Esophagus mucosa (tissue), 1 donor: ENCODE measurements at regions not wholly inside any gene's neighbourhood (a gene's known extent, or its start where the extent isn't known, plus 50 kb on each side); places are given as distances from the start of the nearest gene placed in this dataset.
"Not testable (repeated sequence)": the region's sequence is repeated elsewhere in the genome, so short reads cannot be mapped to it uniquely, and the experiment has no call there.

Experiments used
- ATAC-seq: fragments of 200-7000 bp; cut with Tn5 transposase; one replicate; pipeline ENCODE4 v1.9.1; 2020
- donor health status: DM: yes; HTN: yes; CAD: no.

GRCh38 chr11:57871231-57871630 lies 109.6 kb downstream of the CTNND1 start:
- no peak for ATAC-seq

GRCh38 chr11:57873196-57873911 lies 111.8 kb downstream of the CTNND1 start:
- no peak for ATAC-seq

- ATAC-seq, result no peak
Measured at GRCh38 chr11:57874981-57875380, 113.4 kb downstream of the CTNND1 start.

GRCh38 chr11:57881647-57882046 lies 120.0 kb downstream of the CTNND1 start:
- ATAC-seq, result no peak

GRCh38 chr11:57883630-57884029 lies 122.0 kb downstream of the CTNND1 start:
- ATAC-seq, result no peak

GRCh38 chr11:57885298-57886050 lies 123.9 kb downstream of the CTNND1 start:
- ATAC-seq, result peak; percentile 33

- ATAC-seq, result no peak
Measured at GRCh38 chr11:57888386-57888785, 126.8 kb downstream of the CTNND1 start.

- no peak for ATAC-seq
Measured at GRCh38 chr11:57890521-57890920, 128.9 kb downstream of the CTNND1 start.

- ATAC-seq, result not testable (repeated sequence)
Measured at GRCh38 chr11:57893200-57893599, 130.5 kb upstream of the OR9Q1 start.

GRCh38 chr11:57896361-57897145 lies 127.1 kb upstream of the OR9Q1 start:
- ATAC-seq, result no peak

- no peak for ATAC-seq
Measured at GRCh38 chr11:57899378-57899777, 124.3 kb upstream of the OR9Q1 start.

GRCh38 chr11:57900320-57900719 lies 123.4 kb upstream of the OR9Q1 start:
- ATAC-seq, result peak; percentile 76

- no peak for ATAC-seq
Measured at GRCh38 chr11:57901278-57901677, 122.4 kb upstream of the OR9Q1 start.

- peak; percentile 85 for ATAC-seq
Measured at GRCh38 chr11:57901756-57902155, 121.9 kb upstream of the OR9Q1 start.

- no peak for ATAC-seq
Measured at GRCh38 chr11:57903011-57903410, 120.7 kb upstream of the OR9Q1 start.

GRCh38 chr11:57903441-57904123 lies 120.1 kb upstream of the OR9Q1 start:
- ATAC-seq, result peak; percentile 95

GRCh38 chr11:57904376-57904775 lies 119.3 kb upstream of the OR9Q1 start:
- peak; percentile 11 for ATAC-seq

- ATAC-seq, result no peak
Measured at GRCh38 chr11:57905439-57905838, 118.2 kb upstream of the OR9Q1 start.

GRCh38 chr11:57908399-57908798 lies 115.3 kb upstream of the OR9Q1 start:
- not testable (repeated sequence) for ATAC-seq

- ATAC-seq, result not testable (repeated sequence)
Measured at GRCh38 chr11:57911522-57911921, 112.2 kb upstream of the OR9Q1 start.

- no peak for ATAC-seq
Measured at GRCh38 chr11:57913715-57914704, 109.7 kb upstream of the OR9Q1 start.
